HepG2 (cell line): ENCODE measurements at regions not wholly inside any gene's neighbourhood (a gene's known extent, or its start where the extent isn't known, plus 50 kb on each side); places are given as distances from the start of the nearest gene placed in this dataset.
"Not testable (repeated sequence)": the region's sequence is repeated elsewhere in the genome, so short reads cannot be mapped to it uniquely, and the experiment has no call there.

Source experiments
- ATAC-seq: fragments of 200-7000 bp; cut with Tn5 transposase; 3 replicates; pipeline ENCODE4 v1.9.1; 2020; ENCODE audit warnings: mild to moderate bottlenecking, moderate library complexity
- BruUV-seq: library from RNA; stranded (reverse); fragments of 400-500 nt; replicated peaks from 2 replicates; lab custom pipeline; 2021; lab: Mats Ljungman, UMichigan
- CTCF ChIA-PET: fragments of 300-600 bp; formaldehyde crosslinking; extraction: SDS; loops from one replicate; lab custom pipeline; 2021; ENCODE audit warnings: low total read pairs, inconsistent platforms, low intra/inter-chr PET ratio; lab: Yijun Ruan, JAX
- POLR2A ChIA-PET: fragments of 350-600 bp; sonication (Branson Sonifier 250); formaldehyde crosslinking; loops from one replicate; lab custom pipeline; 2020; ENCODE audit warnings: antibody characterized with exemption, inconsistent platforms; lab: Yijun Ruan, JAX
- DNase-seq: peaks from one replicate; pipeline ENCODE4 v3.0.0-alpha.2; 2015; ENCODE audit warnings: low spot score
- FAIRE-seq: peaks from 3 replicates; lab custom pipeline; 2011; peaks lifted over from hg19 to GRCh38; lab: Jason Lieb, UNC
- H2AFZ ChIP-seq: one replicate; pipeline ENCODE4 v1.6.1; 2011; ENCODE audit warnings: low read length, inconsistent platforms
- H3K27ac ChIP-seq: fragments of 300-600 bp; 3 replicates; pipeline ENCODE4 v1.8.0; 2011; ENCODE audit warnings: mixed run types, mild to moderate bottlenecking, mixed read lengths, low read length, inconsistent platforms; ENCODE audit not compliant: insufficient read depth; ENCODE audit errors: extremely low read length
- H3K27me3 ChIP-seq, 2 experiments: fragments of 200-600 bp in 1 of 2; 2 replicates in 1 of 2; 3 replicates in 1 of 2; pipeline versions ENCODE4 v1.6.0 to v1.8.0; 2011; ENCODE audit warnings: low read length in 2 of 2, mild to moderate bottlenecking in 2 of 2, moderate library complexity in 2 of 2, inconsistent platforms in 1 of 2; ENCODE audit not compliant: insufficient read depth in 2 of 2, control insufficient read depth in 1 of 2
- H3K36me3 ChIP-seq, 2 experiments: fragments of 200-600 bp in 1 of 2; replicated peaks in 1 of 2; 2 replicates in 1 of 2; 3 replicates in 1 of 2; pipeline versions ENCODE4 v1.5.1 to v1.8.0; 2011; ENCODE audit warnings: low read length in 2 of 2, inconsistent platforms in 1 of 2; ENCODE audit not compliant: insufficient read depth in 2 of 2, control insufficient read depth in 1 of 2
- H3K4me1 ChIP-seq: 2 replicates; pipeline ENCODE4 v1.5.1; 2012; ENCODE audit warnings: low read length, inconsistent platforms; ENCODE audit not compliant: insufficient read depth
- H3K4me2 ChIP-seq: 2 replicates; pipeline ENCODE4 v1.6.0; 2011; ENCODE audit warnings: low read depth, low read length, inconsistent platforms
- H3K4me3 ChIP-seq, 3 experiments: fragments of 200-600 bp in 1 of 3; sonication (generic), shearing (Covaris generic) in 1 of 3; replicated peaks in 1 of 3; 2 replicates each; pipeline ENCODE4 v1.5.1; 2011 to 2016; ENCODE audit warnings: low read length in 3 of 3, inconsistent platforms in 2 of 3, low read depth in 2 of 3, mild to moderate bottlenecking in 2 of 3, control low read depth in 1 of 3, mixed read lengths in 1 of 3; ENCODE audit not compliant: insufficient read depth in 1 of 3
- H3K79me2 ChIP-seq: one replicate; pipeline ENCODE4 v1.6.1; 2011; ENCODE audit warnings: low read length, inconsistent platforms; ENCODE audit not compliant: insufficient read depth
- H3K9ac ChIP-seq: 2 replicates; pipeline ENCODE4 v1.6.0; 2011; ENCODE audit warnings: mild to moderate bottlenecking, low read depth, low read length, inconsistent platforms; ENCODE audit not compliant: insufficient read depth
- H3K9me3 ChIP-seq: 2 replicates; pipeline ENCODE4 v1.5.1; 2012; ENCODE audit warnings: mild to moderate bottlenecking, low read length
- H4K20me1 ChIP-seq: 2 replicates; pipeline ENCODE4 v1.6.0; 2011; ENCODE audit warnings: inconsistent platforms, mild to moderate bottlenecking, low read length, moderate library complexity; ENCODE audit not compliant: insufficient read depth
- ELF1 ChIP-seq: sonication (generic); formaldehyde crosslinking; IDR thresholded peaks from 2 replicates; pipeline ENCODE4 v1.4.0; 2020; ENCODE audit warnings: missing genetic modification reagents
- FOXA3 ChIP-seq: IDR thresholded peaks from 2 replicates; pipeline ENCODE4 v1.6.1; 2016; ENCODE audit warnings: missing genetic modification reagents, missing compliant biosample characterization
- GATAD2A ChIP-seq: IDR thresholded peaks from 2 replicates; pipeline ENCODE4 v1.6.1; 2016
- HNRNPUL1 ChIP-seq: fragments of 200-400 bp; formaldehyde crosslinking; IDR thresholded peaks from 2 replicates; pipeline ENCODE4 v1.6.1; 2017; ENCODE audit warnings: low read depth, mild to moderate bottlenecking, low read length, moderate library complexity
- KLF12 ChIP-seq: sonication (generic); formaldehyde crosslinking; IDR thresholded peaks from 2 replicates; pipeline ENCODE4 v1.4.0; 2020; ENCODE audit warnings: missing genetic modification reagents, borderline replicate concordance
- MAFK ChIP-seq, 2 experiments: IDR thresholded peaks in 1 of 2; conservative IDR thresholded peaks in 1 of 2; 2 replicates each; pipeline ENCODE4 v1.6.1; 2011; ENCODE audit warnings: improper control_type of control experiment in 2 of 2, low read length in 2 of 2
- MATR3 ChIP-seq: sonication (generic); formaldehyde crosslinking; IDR thresholded peaks from 2 replicates; pipeline ENCODE4 v1.4.0; 2020; ENCODE audit warnings: missing genetic modification reagents
- NFE2L2 ChIP-seq: fragments of 150-350 bp; IDR thresholded peaks from 2 replicates; pipeline ENCODE4 v1.6.1; 2014; ENCODE audit warnings: low read length
- PHF20 ChIP-seq: sonication (generic); formaldehyde crosslinking; IDR thresholded peaks from 2 replicates; pipeline ENCODE4 v1.5.0; 2020; ENCODE audit warnings: mild to moderate bottlenecking, missing genetic modification reagents
- SNAI1 ChIP-seq: sonication (generic); formaldehyde crosslinking; IDR thresholded peaks from 2 replicates; pipeline ENCODE4 v1.5.0; 2020; ENCODE audit warnings: mild to moderate bottlenecking, missing genetic modification reagents, borderline replicate concordance
- SRSF1 ChIP-seq: fragments of 200-400 bp; formaldehyde crosslinking; optimal IDR thresholded peaks from 2 replicates; pipeline ENCODE3; 2017; ENCODE audit warnings: mild to moderate bottlenecking, low read depth, low read length, moderate library complexity
- STAT5B ChIP-seq: sonication (generic); formaldehyde crosslinking; IDR thresholded peaks from 2 replicates; pipeline ENCODE4 v1.4.0; 2020; ENCODE audit warnings: missing genetic modification reagents
- TBX2 ChIP-seq: sonication (generic); formaldehyde crosslinking; IDR thresholded peaks from 2 replicates; pipeline ENCODE4 v1.5.0; 2020; ENCODE audit warnings: missing genetic modification reagents, mild to moderate bottlenecking, borderline replicate concordance
- ZBTB7B ChIP-seq: sonication (generic); formaldehyde crosslinking; IDR thresholded peaks from 2 replicates; pipeline ENCODE4 v1.4.0; 2020; ENCODE audit warnings: missing genetic modification reagents
- ZFP37 ChIP-seq: sonication (generic); formaldehyde crosslinking; IDR thresholded peaks from 2 replicates; pipeline ENCODE4 v1.4.0; 2020; ENCODE audit warnings: missing genetic modification reagents, borderline replicate concordance
- ZFP82 ChIP-seq: sonication (generic); formaldehyde crosslinking; IDR thresholded peaks from 2 replicates; pipeline ENCODE4 v1.5.1; 2020; ENCODE audit warnings: mild to moderate bottlenecking, missing genetic modification reagents, borderline replicate concordance
- ZNF160 ChIP-seq: sonication (generic); formaldehyde crosslinking; IDR thresholded peaks from 2 replicates; pipeline ENCODE4 v1.8.0; 2022; ENCODE audit warnings: mild to moderate bottlenecking, inconsistent platforms, missing genetic modification reagents
- ZNF557 ChIP-seq: sonication (generic); formaldehyde crosslinking; IDR thresholded peaks from 2 replicates; pipeline ENCODE4 v1.4.0; 2020; ENCODE audit warnings: missing genetic modification reagents
- ZNF562 ChIP-seq: sonication (generic); formaldehyde crosslinking; IDR thresholded peaks from 2 replicates; pipeline ENCODE4 v1.8.0; 2022; ENCODE audit warnings: missing genetic modification reagents, borderline replicate concordance
- ZNF577 ChIP-seq: sonication (generic); formaldehyde crosslinking; IDR thresholded peaks from 2 replicates; pipeline ENCODE4 v1.4.0; 2020; ENCODE audit warnings: mild to moderate bottlenecking, low read depth, missing genetic modification reagents, borderline replicate concordance
- ZNF746 ChIP-seq: sonication (generic); formaldehyde crosslinking; IDR thresholded peaks from 2 replicates; pipeline ENCODE4 v1.8.0; 2022; ENCODE audit warnings: mild to moderate bottlenecking, missing genetic modification reagents
- WGBS: methylation state at CpG from one replicate; pipeline ENCODE4 v1.1.6; 2017; ENCODE audit warnings: low lambda C conversion rate; 5-methylcytosine and 5-hydroxymethylcytosine counted together
- in situ Hi-C: cut with HindIII; loops from 2 replicates; pipeline ENCODE4 v1.10.0; 2017; ENCODE audit warnings: low pct_unique_long_range_greater_than_20kb; ENCODE audit not compliant: extremely low pct_ligation_motif_present
- intact Hi-C: fragments of 100-400 bp; cut with micrococcal nuclease; formaldehyde crosslinking; loops from one replicate; pipeline ENCODE4 v1.10.0; 2022; ENCODE audit not compliant: unreplicated experiment

GRCh38 chrX:82537205-82537604 is 970.9 kb upstream of the POU3F4 start:
- H3K27ac ChIP-seq, H3K79me2 ChIP-seq, H3K9ac ChIP-seq, H3K36me3 ChIP-seq, POLR2A ChIA-PET, H3K4me1 ChIP-seq, H3K4me2 ChIP-seq, H3K4me3 ChIP-seq, H3K27me3 ChIP-seq, H2AFZ ChIP-seq, H4K20me1 ChIP-seq, in situ Hi-C loops, DNase-seq, CTCF ChIA-PET, BruUV-seq, FAIRE-seq, intact Hi-C loops, ATAC-seq: not testable (repeated sequence)
- TF ChIP-seq MAFK (conservative IDR thresholded peaks at IDR 0.05 in 1 of 2, IDR thresholded peaks at IDR 0.05 in 1 of 2; ENCODE audit: low read length in 2 of 2), result peak in 1 of 2 experiments; percentile 55; a peak in 2 of 4 replicates
- H3K9me3 ChIP-seq, result peaks cover 19% of the 10 kb centered on the region
- 1% methylated on average over 3 of the region's 3 CpGs for WGBS

- FAIRE-seq (no peak), ATAC-seq (no peak), DNase-seq (no peak)
- no peak overlapping the region for H3K27ac ChIP-seq
- no TSS peak for BruUV-seq
- H2AFZ ChIP-seq, result no peak overlapping the region
- peaks cover 17% of the 10 kb centered on the region; the same call in 1 of the 2 replicates for H3K9me3 ChIP-seq
- H3K27me3 ChIP-seq, result no peaks in the 10 kb centered on the region
- WGBS, result 0% methylated on average over 2 of the region's 2 CpGs
- no peak overlapping the region for H3K9ac ChIP-seq
- TF ChIP-seq TBX2 (CRISPR knock-in tag), result no peak
- TF ChIP-seq NFE2L2, result no peak
- TF ChIP-seq MATR3 (CRISPR knock-in tag), result no peak
- TF ChIP-seq ZFP82, result no peak
- no peak for TF ChIP-seq ELF1 (CRISPR knock-in tag)
- TF ChIP-seq ZFP37 (CRISPR knock-in tag), result no peak
- no peak for TF ChIP-seq ZNF562 (CRISPR knock-in tag)
- TF ChIP-seq HNRNPUL1, result no peak
- TF ChIP-seq SNAI1 (CRISPR knock-in tag), result no peak
- no peak for TF ChIP-seq STAT5B (CRISPR knock-in tag)
- no peak for TF ChIP-seq KLF12 (CRISPR knock-in tag)
- no peak for TF ChIP-seq ZNF746 (CRISPR knock-in tag)
- no peak for TF ChIP-seq PHF20 (CRISPR knock-in tag)
- TF ChIP-seq SRSF1, result no peak
- TF ChIP-seq FOXA3 (CRISPR knock-in tag), result no peak
- TF ChIP-seq ZNF160 (CRISPR knock-in tag), result no peak
- no peak for TF ChIP-seq ZNF577 (CRISPR knock-in tag)
- TF ChIP-seq ZBTB7B (CRISPR knock-in tag), result no peak
- TF ChIP-seq GATAD2A (CRISPR knock-in tag), result no peak
- no peak for TF ChIP-seq ZNF557 (CRISPR knock-in tag)
- ChIA-PET POLR2A (no interaction called here), CTCF (no interaction called here)
- H3K4me2 ChIP-seq, result no peak overlapping the region
- H4K20me1 ChIP-seq, result no peaks in the 10 kb centered on the region
- intact Hi-C loops (no loop called here), in situ Hi-C loops (no loop called here)
- H3K36me3 ChIP-seq, result no peaks in the 10 kb centered on the region
- H3K79me2 ChIP-seq, result no peaks in the 10 kb centered on the region
- H3K4me3 ChIP-seq, result no peak overlapping the region
- no peaks in the 10 kb centered on the region for H3K4me1 ChIP-seq
Observed at GRCh38 chrX:82541822-82542221, 966.3 kb upstream of the POU3F4 start.
